Middle frontal gyrus (tissue), 1 donor: ENCODE measurements at regions not wholly inside any gene's neighbourhood (a gene's known extent, or its start where the extent isn't known, plus 50 kb on each side); places are given as distances from the start of the nearest gene placed in this dataset.

Source experiments
- DNase-seq: peaks from one replicate; pipeline ENCODE4 v3.0.0-alpha.2; 2015; ENCODE audit warnings: low spot score; ENCODE audit errors: extremely low spot score

GRCh38 chr17:33967608-33968349 lies 287.3 kb upstream of the CCL2 start:
- no peak for DNase-seq

GRCh38 chr17:33968350-33969044 lies 286.6 kb upstream of the CCL2 start:
- DNase-seq: no peak

GRCh38 chr17:33970279-33970678 lies 284.8 kb upstream of the CCL2 start:
- no peak for DNase-seq

DNA sequence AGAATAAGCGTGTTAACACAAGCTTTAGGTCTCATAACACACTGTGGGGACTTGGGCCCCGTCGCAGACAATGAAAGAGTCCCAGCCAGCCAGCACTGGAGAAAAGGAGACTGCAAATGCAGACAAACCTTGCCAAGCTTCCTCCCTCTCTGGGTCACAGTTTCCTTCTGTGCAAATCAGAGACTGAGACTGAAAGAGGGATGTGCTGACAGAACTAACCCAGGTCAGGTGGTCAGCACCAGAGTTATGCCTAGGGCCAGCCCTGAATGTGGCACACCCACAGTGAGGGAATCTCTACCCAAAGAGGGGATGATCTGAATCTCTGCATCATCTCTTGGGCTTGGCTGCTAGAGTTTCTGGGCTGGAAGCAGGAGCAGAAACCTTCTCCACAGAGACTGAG lies 282.3 kb upstream of the CCL2 start:
- DNase-seq: no peak

GRCh38 chr17:33973491-33973890 lies 281.6 kb upstream of the CCL2 start:
- no peak for DNase-seq

DNA sequence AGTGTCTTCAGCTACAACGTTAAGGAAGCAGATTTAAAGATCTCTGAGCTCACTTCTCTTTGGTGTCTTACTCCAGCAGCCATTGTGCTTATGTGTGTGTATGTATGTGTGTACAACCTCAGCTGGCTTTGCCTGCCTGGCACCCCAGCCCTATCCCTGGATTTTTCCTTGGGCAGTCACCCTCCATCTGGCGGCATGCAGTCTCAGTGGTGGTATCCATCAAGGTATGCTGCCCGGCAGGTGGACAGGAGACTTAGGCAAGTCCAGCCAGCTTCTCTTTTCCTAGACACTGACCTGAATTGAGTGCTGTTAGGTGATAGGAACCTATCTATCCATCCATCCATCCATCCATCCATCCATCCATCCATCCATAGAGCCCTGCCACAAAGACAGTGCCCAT lies 280.8 kb upstream of the CCL2 start:
- no peak for DNase-seq

- no peak for DNase-seq
Observed at GRCh38 chr17:33976831-33977230, 278.3 kb upstream of the CCL2 start.

GRCh38 chr17:33977729-33978514 lies 277.2 kb upstream of the CCL2 start:
- DNase-seq: no peak

- no peak for DNase-seq
Observed at GRCh38 chr17:33978889-33979288, 276.2 kb upstream of the CCL2 start.

- DNase-seq: no peak
Observed at GRCh38 chr17:33980193-33980592, 274.9 kb upstream of the CCL2 start.

- no peak for DNase-seq
Observed at GRCh38 chr17:33981711-33982601, 273.1 kb upstream of the CCL2 start.

- no peak for DNase-seq
Observed at GRCh38 chr17:33982909-33983308, 272.2 kb upstream of the CCL2 start.

- no peak for DNase-seq
Observed at GRCh38 chr17:33983824-33984574, 271.1 kb upstream of the CCL2 start.

- no peak for DNase-seq
Observed at GRCh38 chr17:33986088-33986487, 269.0 kb upstream of the CCL2 start.

DNA sequence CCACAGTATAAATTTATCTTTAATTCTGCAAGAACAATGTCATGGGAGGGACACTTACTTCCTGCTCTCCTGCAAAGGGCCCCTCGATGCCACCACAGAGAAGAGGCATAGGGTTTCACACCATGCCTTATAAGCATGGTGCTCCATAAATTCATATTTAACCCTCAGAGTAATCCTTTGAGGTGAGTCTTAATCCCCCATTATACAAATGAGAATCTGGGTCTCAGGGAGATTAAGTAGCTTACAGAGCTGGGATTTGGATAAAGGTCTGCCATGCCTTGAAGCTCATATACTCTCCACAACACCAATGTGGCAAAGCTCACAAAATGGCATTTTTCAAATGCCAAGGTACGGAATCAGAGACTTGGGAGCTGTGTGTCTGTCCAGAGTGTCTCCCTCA lies 268.5 kb upstream of the CCL2 start:
- DNase-seq: no peak

GRCh38 chr17:33987162-33987561 lies 267.9 kb upstream of the CCL2 start:
- DNase-seq: no peak

DNA sequence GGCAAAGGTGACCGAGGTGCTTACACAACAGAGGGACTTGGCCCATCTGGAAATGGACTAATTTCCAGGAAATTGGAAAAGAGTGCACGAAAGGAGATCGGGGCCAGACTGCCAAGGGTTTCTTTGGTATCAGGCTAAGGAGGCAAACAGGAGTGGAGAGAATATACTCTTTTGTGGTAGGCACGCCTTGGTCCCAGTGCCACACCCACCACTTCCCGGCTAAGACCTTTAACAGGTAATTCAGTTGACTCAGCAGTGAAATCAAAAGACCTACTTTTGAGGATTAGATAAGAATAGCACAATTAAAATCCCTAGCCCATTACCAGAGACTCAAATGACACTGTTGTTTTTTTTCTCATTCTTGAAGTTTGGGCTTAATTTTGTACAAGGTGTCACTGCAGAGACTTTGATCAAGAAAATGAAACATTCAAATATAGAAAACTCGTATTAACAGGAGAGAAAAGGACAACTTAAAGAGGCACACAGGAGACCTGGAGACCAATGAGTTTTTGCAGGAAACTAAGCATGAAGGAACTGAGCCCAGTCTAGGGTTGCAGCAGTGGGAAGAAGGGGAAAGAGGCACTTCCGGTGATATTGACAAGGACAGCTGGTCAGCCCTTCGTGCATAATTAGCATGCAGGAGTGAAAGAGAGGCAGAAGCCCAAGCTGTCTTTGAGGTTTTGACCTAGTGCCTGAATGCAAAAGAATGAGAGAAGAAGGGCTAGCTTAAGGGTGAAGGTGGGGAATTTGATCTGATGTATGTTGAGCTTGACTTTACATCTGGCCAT lies 265.5 kb upstream of the CCL2 start:
- DNase-seq: no peak

DNA sequence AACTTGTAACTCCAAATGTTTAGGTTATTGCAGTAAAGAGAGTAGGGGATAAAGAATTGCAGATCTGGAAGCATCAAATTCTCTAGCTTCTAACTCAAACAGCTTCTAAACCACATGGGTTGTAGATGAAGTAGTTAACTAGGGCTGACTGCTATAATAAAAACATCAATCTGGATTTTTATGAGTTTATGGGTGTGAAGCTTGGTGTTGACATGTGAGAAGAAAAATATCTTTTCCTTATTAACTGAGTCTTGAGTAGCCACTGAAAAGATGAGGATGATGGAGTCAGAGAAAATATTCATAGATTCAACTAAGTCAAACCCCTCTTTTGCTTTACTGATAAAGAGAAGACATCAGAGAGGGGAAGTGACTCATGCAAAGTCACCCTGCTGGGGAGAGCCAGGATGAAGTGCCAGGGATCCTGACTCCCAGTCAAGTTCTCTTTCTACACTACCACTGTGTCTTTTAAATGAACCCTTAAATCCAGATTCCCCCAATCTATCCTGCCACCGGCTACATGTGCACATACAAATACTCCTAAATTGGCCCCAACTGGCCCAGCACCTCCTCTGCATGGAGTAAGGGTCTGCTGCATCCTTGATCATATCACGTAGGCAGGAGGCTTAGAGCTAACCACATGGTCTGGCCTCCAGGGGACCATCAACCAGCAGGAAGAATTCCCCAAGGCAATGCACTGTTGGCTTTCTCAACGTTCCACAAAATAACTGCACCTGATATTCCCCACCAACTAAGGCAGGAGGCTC lies 264.0 kb upstream of the CCL2 start:
- no peak for DNase-seq

- no peak for DNase-seq
Observed at GRCh38 chr17:33992113-33992512, 263.0 kb upstream of the CCL2 start.
